DOHH2 (cell line): ENCODE measurements at regions not wholly inside any gene's neighbourhood (a gene's known extent, or its start where the extent isn't known, plus 50 kb on each side); places are given as distances from the start of the nearest gene placed in this dataset.

Source experiments
- H3F3A ChIP-seq: fragments of 200-600 bp; sonication (generic), shearing (Covaris generic); 2 replicates; pipeline ENCODE4 v1.6.0; 2016; ENCODE audit warnings: antibody characterized with exemption, mild to moderate bottlenecking; ENCODE audit not compliant: control insufficient read depth, insufficient read depth
- H3K27ac ChIP-seq: fragments of 200-600 bp; sonication (generic); 2 replicates; pipeline ENCODE4 v1.5.1; 2014; ENCODE audit warnings: low read depth, mild to moderate bottlenecking, low read length, moderate library complexity
- H3K27me3 ChIP-seq: fragments of 200-600 bp; sonication (generic); 2 replicates; pipeline ENCODE4 v1.6.1; 2014; ENCODE audit warnings: mild to moderate bottlenecking, low read length, mixed read lengths; ENCODE audit not compliant: control insufficient read depth
- H3K36me3 ChIP-seq: fragments of 200-600 bp; sonication (generic); 2 replicates; pipeline ENCODE4 v1.6.1; 2014; ENCODE audit warnings: mild to moderate bottlenecking, low read length, moderate library complexity, mixed read lengths; ENCODE audit not compliant: control insufficient read depth
- H3K4me1 ChIP-seq: fragments of 200-600 bp; sonication (generic); 2 replicates; pipeline ENCODE4 v1.6.1; 2014; ENCODE audit warnings: mild to moderate bottlenecking, low read length, mixed read lengths; ENCODE audit not compliant: control insufficient read depth
- H3K4me2 ChIP-seq: fragments of 200-600 bp; sonication (generic); 2 replicates; pipeline ENCODE4 v1.6.0; 2014; ENCODE audit warnings: mild to moderate bottlenecking, low read length, moderate library complexity
- H3K4me3 ChIP-seq: fragments of 200-600 bp; sonication (generic); 2 replicates; pipeline ENCODE4 v1.5.1; 2014; ENCODE audit warnings: mild to moderate bottlenecking, low read length, mixed read lengths
- H3K79me2 ChIP-seq: fragments of 200-600 bp; sonication (generic); 2 replicates; pipeline ENCODE4 v1.6.1; 2014; ENCODE audit warnings: mild to moderate bottlenecking, low read length, mixed read lengths; ENCODE audit not compliant: control insufficient read depth
- H3K9me2 ChIP-seq: fragments of 200-600 bp; sonication (generic); replicated peaks from 2 replicates; pipeline ENCODE4 v1.6.1; 2014; ENCODE audit warnings: mild to moderate bottlenecking, low read length, mixed read lengths; ENCODE audit not compliant: control insufficient read depth
- H3K9me3 ChIP-seq: fragments of 200-600 bp; sonication (generic); 2 replicates; pipeline ENCODE4 v1.6.1; 2014; ENCODE audit warnings: antibody characterized with exemption, low read length, mixed read lengths; ENCODE audit not compliant: control insufficient read depth, insufficient read depth
- H4K20me1 ChIP-seq: fragments of 200-600 bp; sonication (generic); 2 replicates; pipeline ENCODE4 v1.6.0; 2014; ENCODE audit warnings: low read depth, mild to moderate bottlenecking, antibody characterized with exemption, low read length, moderate library complexity; ENCODE audit not compliant: control insufficient read depth, insufficient read depth
- EZH2phosphoT487 ChIP-seq: fragments of 200-600 bp; sonication (generic); IDR thresholded peaks from 2 replicates; pipeline ENCODE4 v1.6.1; 2017; ENCODE audit warnings: borderline replicate concordance, mild to moderate bottlenecking, antibody characterized with exemption, low read length, moderate library complexity, mixed read lengths
- TF ChIP-seq, protein P1 (sequence below): fragments of 200-600 bp; sonication (generic); IDR thresholded peaks from one replicate; pipeline ENCODE4 v1.5.1; 2014; ENCODE audit warnings: antibody characterized with exemption, mild to moderate bottlenecking, low read depth, low read length; ENCODE audit not compliant: poor library complexity, severe bottlenecking

DNA sequence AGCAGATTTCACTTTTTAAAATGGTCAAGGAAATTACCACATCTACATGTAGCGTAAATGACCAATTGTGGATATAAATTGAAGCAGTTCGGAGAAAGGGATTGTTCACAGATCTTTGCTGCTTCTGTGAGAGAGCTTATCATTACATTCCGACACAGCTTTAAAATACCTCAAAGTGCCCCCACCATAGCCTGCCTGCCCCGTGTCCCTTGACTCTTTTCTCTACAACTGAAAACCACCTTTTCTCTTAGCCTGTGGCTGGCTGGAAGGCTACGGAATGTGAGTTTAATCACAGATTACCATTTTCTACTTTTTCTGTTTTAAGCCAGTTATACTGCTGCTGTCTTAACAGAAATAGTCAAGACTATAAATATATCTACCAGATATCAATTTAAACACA lies 347.2 kb upstream of the MAP3K7 start:
- H3K4me2 ChIP-seq = no peak overlapping the region
- no peaks in the 10 kb centered on the region for H3K4me1 ChIP-seq
- H4K20me1 ChIP-seq = no peaks in the 10 kb centered on the region
- no peak overlapping the region for H3K27ac ChIP-seq
- no peak overlapping the region for H3K4me3 ChIP-seq
- no peaks in the 10 kb centered on the region for H3F3A ChIP-seq
- no peaks in the 10 kb centered on the region; the same call in 1 of the 2 replicates for H3K27me3 ChIP-seq
- H3K79me2 ChIP-seq = no peaks in the 10 kb centered on the region
- no peaks in the 10 kb centered on the region for H3K36me3 ChIP-seq
- no peaks in the 10 kb centered on the region for H3K9me3 ChIP-seq
- no peaks in the 10 kb centered on the region for H3K9me2 ChIP-seq
- TF ChIP-seq EZH2phosphoT487 = no peak
- TF ChIP-seq, protein P1, sequence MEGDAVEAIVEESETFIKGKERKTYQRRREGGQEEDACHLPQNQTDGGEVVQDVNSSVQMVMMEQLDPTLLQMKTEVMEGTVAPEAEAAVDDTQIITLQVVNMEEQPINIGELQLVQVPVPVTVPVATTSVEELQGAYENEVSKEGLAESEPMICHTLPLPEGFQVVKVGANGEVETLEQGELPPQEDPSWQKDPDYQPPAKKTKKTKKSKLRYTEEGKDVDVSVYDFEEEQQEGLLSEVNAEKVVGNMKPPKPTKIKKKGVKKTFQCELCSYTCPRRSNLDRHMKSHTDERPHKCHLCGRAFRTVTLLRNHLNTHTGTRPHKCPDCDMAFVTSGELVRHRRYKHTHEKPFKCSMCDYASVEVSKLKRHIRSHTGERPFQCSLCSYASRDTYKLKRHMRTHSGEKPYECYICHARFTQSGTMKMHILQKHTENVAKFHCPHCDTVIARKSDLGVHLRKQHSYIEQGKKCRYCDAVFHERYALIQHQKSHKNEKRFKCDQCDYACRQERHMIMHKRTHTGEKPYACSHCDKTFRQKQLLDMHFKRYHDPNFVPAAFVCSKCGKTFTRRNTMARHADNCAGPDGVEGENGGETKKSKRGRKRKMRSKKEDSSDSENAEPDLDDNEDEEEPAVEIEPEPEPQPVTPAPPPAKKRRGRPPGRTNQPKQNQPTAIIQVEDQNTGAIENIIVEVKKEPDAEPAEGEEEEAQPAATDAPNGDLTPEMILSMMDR = no peak

DNA sequence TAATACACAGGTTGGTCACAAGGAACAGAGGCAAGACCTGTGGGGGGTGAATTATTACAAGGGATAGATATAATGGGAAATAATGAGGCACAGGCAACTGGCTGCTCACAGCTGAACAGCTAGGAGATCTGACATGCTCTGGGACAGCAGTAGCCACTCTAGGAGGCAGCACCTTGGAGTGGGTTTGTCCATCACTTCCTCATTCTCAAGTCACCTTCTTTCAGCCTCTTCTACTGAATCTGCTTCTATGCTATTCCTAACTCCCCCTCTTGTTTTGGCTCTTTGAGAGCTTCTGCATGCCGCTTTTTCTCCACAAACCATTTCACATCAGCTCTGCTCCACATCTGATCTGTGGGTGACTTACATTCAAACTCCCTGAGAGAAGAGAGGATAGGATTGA lies 345.5 kb upstream of the MAP3K7 start:
- H3K9me2 ChIP-seq = no peaks in the 10 kb centered on the region
- no peaks in the 10 kb centered on the region for H3K9me3 ChIP-seq
- H3K27ac ChIP-seq = no peak overlapping the region
- no peaks in the 10 kb centered on the region for H3K79me2 ChIP-seq
- H3K4me2 ChIP-seq = no peak overlapping the region
- no peak overlapping the region for H3K4me3 ChIP-seq
- peaks cover 5% of the 10 kb centered on the region; the same call in 1 of the 2 replicates for H3K27me3 ChIP-seq
- TF ChIP-seq EZH2phosphoT487 = no peak
- TF ChIP-seq, protein P1 = no peak
- H3K4me1 ChIP-seq = no peaks in the 10 kb centered on the region
- H3F3A ChIP-seq = no peaks in the 10 kb centered on the region
- no peaks in the 10 kb centered on the region for H4K20me1 ChIP-seq
- no peaks in the 10 kb centered on the region for H3K36me3 ChIP-seq

DNA sequence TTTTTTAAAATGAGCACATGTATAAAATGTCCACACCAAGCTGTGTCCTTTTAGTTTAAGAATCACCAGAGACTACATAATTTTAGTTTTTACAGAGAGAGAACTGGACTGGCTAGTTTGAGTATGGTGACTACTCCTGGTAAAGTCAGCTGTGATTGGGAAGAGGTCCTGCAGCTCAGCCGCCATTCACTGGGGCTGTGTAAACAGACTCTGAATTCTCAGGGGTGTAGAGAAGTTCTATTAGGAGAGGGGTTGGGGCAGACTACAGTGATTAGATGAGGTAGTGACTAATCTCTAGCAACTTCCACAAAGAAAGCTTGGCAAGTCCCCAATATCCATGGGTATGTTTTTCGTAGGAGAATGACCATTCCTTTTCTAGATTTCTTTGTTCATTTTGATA lies 341.2 kb upstream of the MAP3K7 start:
- no peaks in the 10 kb centered on the region for H3K79me2 ChIP-seq
- H3K36me3 ChIP-seq = no peaks in the 10 kb centered on the region
- H4K20me1 ChIP-seq = no peaks in the 10 kb centered on the region
- TF ChIP-seq, protein P1 = no peak
- TF ChIP-seq EZH2phosphoT487 = no peak
- no peaks in the 10 kb centered on the region for H3K9me2 ChIP-seq
- H3F3A ChIP-seq = no peaks in the 10 kb centered on the region
- no peaks in the 10 kb centered on the region for H3K4me1 ChIP-seq
- no peak overlapping the region for H3K4me2 ChIP-seq
- H3K9me3 ChIP-seq = no peaks in the 10 kb centered on the region
- H3K27ac ChIP-seq = no peak overlapping the region
- H3K4me3 ChIP-seq = no peak overlapping the region
- peaks cover 8% of the 10 kb centered on the region; the same call in 1 of the 2 replicates for H3K27me3 ChIP-seq
